WERI-Rb-1 (cell line): ENCODE measurements at regions not wholly inside any gene's neighbourhood (a gene's known extent, or its start where the extent isn't known, plus 50 kb on each side); places are given as distances from the start of the nearest gene placed in this dataset.
"Not testable (repeated sequence)": the region's sequence is repeated elsewhere in the genome, so short reads cannot be mapped to it uniquely, and the experiment has no call there.

Experiments
- DNase-seq: peaks from one replicate; pipeline ENCODE4 v3.0.0-alpha.2; 2020
- H3K27ac ChIP-seq: fragments of 250-450 bp; sonication (Bioruptor Pico); 2 replicates; pipeline ENCODE4 v1.5.1; 2020; ENCODE audit warnings: mild to moderate bottlenecking, moderate library complexity
- H3K27me3 ChIP-seq: fragments of 250-450 bp; sonication (Bioruptor Pico); 2 replicates; pipeline ENCODE4 v1.5.1; 2021; ENCODE audit warnings: mild to moderate bottlenecking, low read depth, moderate library complexity; ENCODE audit not compliant: insufficient read depth, severe bottlenecking
- H3K36me3 ChIP-seq: fragments of 250-450 bp; sonication (Bioruptor Pico); 2 replicates; pipeline ENCODE4 v1.5.1; 2020; ENCODE audit warnings: mild to moderate bottlenecking, moderate library complexity
- H3K4me3 ChIP-seq: 2 replicates; pipeline ENCODE4 v1.5.1; 2011; ENCODE audit warnings: low read depth, mild to moderate bottlenecking, control low read depth, low read length
- H3K9me3 ChIP-seq: fragments of 250-450 bp; sonication (Bioruptor Pico); 2 replicates; pipeline ENCODE4 v1.5.1; 2021; ENCODE audit warnings: mild to moderate bottlenecking, moderate library complexity; ENCODE audit not compliant: severe bottlenecking
- TF ChIP-seq, protein P1 (sequence below): IDR thresholded peaks from 2 replicates; pipeline ENCODE4 v1.5.1; 2011; ENCODE audit warnings: low read depth, mild to moderate bottlenecking, control low read depth, inconsistent platforms, low read length

DNA sequence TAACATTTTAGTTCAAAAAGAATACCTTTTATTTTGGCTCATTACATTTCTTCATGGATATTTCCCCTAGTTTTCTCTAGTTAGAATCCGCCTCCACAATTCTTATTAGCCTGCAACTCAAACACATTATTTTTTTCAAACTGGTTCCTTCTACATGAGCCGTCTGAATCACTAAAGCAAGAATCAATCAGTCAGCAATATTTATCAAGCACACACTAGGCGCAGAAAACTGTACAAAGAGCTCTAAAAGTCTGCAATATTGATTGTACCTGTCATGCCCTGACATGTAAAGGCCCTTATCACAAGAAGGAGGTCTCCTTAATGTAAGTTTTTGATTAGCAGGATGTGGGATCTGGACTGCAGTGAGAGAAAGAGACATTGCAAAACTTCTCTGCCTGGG is 94.8 kb upstream of the CENPE start:
- no peak for DNase-seq
- Histone ChIP-seq H3K27me3 (no peaks in the 10 kb centered on the region), H3K9me3 (no peaks in the 10 kb centered on the region), H3K27ac (no peak overlapping the region), H3K36me3 (no peaks in the 10 kb centered on the region), H3K4me3 (no peak overlapping the region)
- TF ChIP-seq, protein P1, sequence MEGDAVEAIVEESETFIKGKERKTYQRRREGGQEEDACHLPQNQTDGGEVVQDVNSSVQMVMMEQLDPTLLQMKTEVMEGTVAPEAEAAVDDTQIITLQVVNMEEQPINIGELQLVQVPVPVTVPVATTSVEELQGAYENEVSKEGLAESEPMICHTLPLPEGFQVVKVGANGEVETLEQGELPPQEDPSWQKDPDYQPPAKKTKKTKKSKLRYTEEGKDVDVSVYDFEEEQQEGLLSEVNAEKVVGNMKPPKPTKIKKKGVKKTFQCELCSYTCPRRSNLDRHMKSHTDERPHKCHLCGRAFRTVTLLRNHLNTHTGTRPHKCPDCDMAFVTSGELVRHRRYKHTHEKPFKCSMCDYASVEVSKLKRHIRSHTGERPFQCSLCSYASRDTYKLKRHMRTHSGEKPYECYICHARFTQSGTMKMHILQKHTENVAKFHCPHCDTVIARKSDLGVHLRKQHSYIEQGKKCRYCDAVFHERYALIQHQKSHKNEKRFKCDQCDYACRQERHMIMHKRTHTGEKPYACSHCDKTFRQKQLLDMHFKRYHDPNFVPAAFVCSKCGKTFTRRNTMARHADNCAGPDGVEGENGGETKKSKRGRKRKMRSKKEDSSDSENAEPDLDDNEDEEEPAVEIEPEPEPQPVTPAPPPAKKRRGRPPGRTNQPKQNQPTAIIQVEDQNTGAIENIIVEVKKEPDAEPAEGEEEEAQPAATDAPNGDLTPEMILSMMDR, result no peak

DNA sequence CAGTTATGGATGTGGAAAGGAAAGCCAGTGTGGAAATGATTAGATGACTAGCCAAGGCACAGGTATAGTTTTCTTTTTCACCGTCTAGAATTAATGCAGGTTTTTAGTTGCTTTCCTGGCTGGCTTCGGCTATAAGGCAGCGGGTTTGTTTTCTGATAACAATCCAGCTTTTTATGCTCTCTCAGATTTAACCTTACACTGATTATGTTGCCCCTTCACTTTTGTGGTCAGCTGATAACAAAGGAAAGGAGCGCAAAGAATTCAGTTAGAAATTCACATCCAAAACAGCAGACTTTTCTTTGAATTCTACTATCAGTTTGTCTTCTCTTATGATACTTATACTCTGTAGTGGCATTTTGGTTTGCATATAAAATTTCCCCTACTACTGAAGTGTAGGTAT is 94.2 kb upstream of the CENPE start:
- Histone ChIP-seq H3K27me3 (no peaks in the 10 kb centered on the region), H3K27ac (no peak overlapping the region), H3K9me3 (no peaks in the 10 kb centered on the region), H3K36me3 (no peaks in the 10 kb centered on the region), H3K4me3 (no peak overlapping the region)
- TF ChIP-seq, protein P1, result no peak
- no peak for DNase-seq

DNA sequence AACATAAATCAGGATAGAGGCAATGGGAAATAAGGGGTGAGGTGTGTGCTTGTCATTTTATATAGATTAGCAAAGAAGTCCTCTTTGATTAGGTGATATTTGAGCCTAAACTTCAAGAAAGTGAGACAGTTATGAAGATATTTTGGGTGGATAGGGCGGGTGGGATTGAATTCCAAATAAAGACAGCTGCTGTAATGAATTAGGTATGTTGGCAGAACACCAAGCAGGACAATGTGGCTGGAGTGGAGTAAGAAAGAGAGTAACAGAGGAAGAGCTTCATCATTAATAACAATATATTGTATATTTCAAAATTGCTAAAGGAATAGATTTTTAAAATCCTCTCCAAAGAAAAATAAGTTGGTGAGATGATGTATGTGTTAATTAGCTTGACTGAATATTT is 91.0 kb upstream of the CENPE start:
- no peak for DNase-seq
- TF ChIP-seq, protein P1, result no peak
- Histone ChIP-seq H3K36me3 (no peaks in the 10 kb centered on the region), H3K9me3 (no peaks in the 10 kb centered on the region), H3K4me3 (no peak overlapping the region), H3K27ac (no peak overlapping the region), H3K27me3 (no peaks in the 10 kb centered on the region)

DNA sequence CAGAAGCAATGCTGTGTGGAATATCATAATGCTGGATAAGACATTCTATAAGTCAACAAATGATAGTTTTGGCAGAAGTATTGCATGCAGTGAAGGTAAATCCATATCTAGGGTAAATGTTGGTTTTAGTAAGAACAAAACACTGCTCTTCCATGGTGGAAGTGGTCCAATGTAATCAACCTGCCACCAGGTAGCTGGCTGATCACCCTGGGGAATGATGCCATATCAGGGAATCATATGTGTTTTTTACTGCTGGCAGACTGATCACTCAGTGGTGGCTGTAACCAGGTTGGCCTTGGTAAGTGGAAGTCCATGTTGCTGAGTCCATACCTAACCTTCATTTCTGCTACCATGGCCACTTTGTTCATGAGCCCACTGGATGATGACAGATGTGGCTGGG is 74.0 kb upstream of the CENPE start:
- no peak for DNase-seq
- Histone ChIP-seq H3K36me3 (no peaks in the 10 kb centered on the region), H3K27ac (no peak overlapping the region), H3K27me3 (no peaks in the 10 kb centered on the region), H3K9me3 (no peaks in the 10 kb centered on the region), H3K4me3 (no peak overlapping the region)
- TF ChIP-seq, protein P1, result no peak

DNA sequence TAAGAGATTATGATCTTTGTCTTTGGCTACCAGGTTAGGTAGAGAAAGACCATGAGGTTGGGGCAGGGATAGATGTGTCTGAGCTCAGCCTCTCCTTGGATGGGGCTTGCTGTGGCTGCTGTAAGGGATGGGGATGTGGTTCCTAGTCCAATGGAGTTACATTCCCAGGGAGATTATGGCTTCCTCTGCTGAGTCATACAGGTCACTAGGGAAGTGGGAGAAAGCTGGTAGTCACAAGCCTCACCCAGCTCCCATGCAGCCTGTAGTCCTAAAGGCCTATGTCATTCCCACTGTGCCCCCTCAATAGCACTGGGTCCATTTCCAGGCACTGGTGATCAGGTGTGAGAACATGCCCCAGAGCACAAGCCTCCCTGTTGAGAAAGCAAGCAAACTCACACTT is 70.6 kb upstream of the CENPE start:
- Histone ChIP-seq H3K27ac (no peak overlapping the region), H3K36me3 (no peaks in the 10 kb centered on the region), H3K4me3 (no peak overlapping the region), H3K9me3 (no peaks in the 10 kb centered on the region), H3K27me3 (no peaks in the 10 kb centered on the region)
- DNase-seq, result no peak
- TF ChIP-seq, protein P1, result no peak

DNA sequence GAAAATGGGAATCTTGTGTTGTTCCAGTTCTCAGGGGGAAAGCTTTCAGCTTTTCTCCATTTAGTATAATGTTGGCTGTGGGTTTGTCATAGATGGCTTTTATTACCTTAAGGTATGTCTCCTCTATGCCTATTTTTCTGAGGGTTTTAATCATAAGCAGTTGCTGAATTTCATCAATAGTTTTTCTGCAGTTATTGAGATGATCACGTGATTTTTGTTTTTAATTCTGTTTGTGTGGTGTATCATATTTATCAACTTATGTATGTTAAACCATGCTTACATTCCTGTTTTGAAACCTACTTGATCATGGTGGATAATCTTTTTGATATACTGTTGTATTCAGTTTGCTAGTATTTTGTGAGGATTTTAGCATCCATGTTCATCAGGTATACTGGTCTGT is 66.8 kb upstream of the CENPE start:
- no peak for DNase-seq
- no peak overlapping the region for H3K27ac ChIP-seq
- H3K4me3 ChIP-seq, result no peak overlapping the region
- no peaks in the 10 kb centered on the region for H3K9me3 ChIP-seq
- TF ChIP-seq, protein P1, result no peak
- H3K36me3 ChIP-seq, result no peaks in the 10 kb centered on the region
- no peaks in the 10 kb centered on the region for H3K27me3 ChIP-seq

DNA sequence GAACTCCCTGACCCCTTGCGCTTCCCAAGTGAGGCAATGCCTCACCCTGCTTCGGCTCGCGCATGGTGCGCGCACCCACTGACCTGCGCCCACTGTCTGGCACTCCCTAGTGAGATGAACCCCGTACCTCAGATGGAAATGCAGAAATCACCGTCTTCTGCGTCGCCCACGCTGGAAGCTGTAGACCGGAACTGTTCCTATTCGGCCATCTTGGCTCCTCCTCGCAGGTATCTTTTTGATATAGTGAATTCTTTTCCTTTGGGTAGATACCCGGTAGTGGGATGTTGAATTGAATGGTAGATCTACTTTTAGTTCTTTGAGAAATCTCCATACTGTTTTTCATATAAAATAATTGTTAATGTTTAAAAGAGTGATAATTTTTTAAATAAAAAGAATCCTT is 57.9 kb upstream of the CENPE start:
- not testable (repeated sequence) for H3K27ac ChIP-seq

More for the DNA sequence above, 57.9 kb upstream of the CENPE start:
- H3K9me3 ChIP-seq, H3K36me3 ChIP-seq, H3K27me3 ChIP-seq, DNase-seq, H3K4me3 ChIP-seq: not testable (repeated sequence)
